Mesothelial cell of epicardium (in vitro differentiated cells): ENCODE measurements at regions not wholly inside any gene's neighbourhood (a gene's known extent, or its start where the extent isn't known, plus 50 kb on each side); places are given as distances from the start of the nearest gene placed in this dataset.

ENCODE experiments used
- DNase-seq, 2 experiments: peaks; one replicate each; pipeline ENCODE4 v3.0.0; 2021; ENCODE audit warnings: low spot score in 2 of 2; ENCODE audit not compliant: unreplicated experiment in 2 of 2
- H3K27ac Mint-ChIP-seq: 2 replicates; pipeline ENCODE4 v1.8.0; 2021; ENCODE audit warnings: mixed read lengths
- H3K27me3 Mint-ChIP-seq: 2 replicates; pipeline ENCODE4 v1.8.0; 2021; ENCODE audit warnings: low read depth, mixed read lengths
- H3K36me3 Mint-ChIP-seq: 2 replicates; pipeline ENCODE4 v1.8.0; 2021; ENCODE audit warnings: mixed read lengths
- H3K4me1 Mint-ChIP-seq: 2 replicates; pipeline ENCODE4 v1.8.0; 2021; ENCODE audit warnings: mixed read lengths
- H3K4me3 Mint-ChIP-seq: 2 replicates; pipeline ENCODE4 v1.8.0; 2021; ENCODE audit warnings: mild to moderate bottlenecking, moderate library complexity, mixed read lengths
- H3K9me3 Mint-ChIP-seq: 2 replicates; pipeline ENCODE4 v1.8.0; 2021; ENCODE audit warnings: mixed read lengths
- CTCF ChIP-seq: fragments of 200-600 bp; sonication (generic); IDR thresholded peaks from one replicate; pipeline ENCODE4 v1.5.0; 2021; ENCODE audit warnings: antibody characterized with exemption; ENCODE audit not compliant: unreplicated experiment

DNA sequence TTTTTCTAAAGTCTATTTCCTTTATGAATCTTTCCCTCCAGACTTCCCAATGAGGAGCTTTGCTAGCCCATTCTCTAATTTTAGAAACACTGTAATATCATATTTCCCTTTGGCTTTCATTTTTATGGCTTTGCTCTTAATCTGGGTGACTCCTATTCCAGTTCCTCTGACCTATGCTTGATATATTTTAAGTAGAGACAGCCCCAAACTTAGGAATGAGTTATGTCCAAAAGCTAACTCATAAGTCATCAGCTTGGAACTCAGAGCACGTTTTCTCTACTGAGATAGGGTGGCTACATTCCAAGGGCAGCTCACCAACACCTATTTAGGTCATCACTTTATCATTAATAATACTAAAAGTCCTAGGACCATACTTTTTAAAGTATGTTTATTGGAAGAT is 77.8 kb downstream of the OR13H1 start:
- H3K4me1 Mint-ChIP-seq = peaks cover 5% of the 10 kb centered on the region
- peaks cover 21% of the 10 kb centered on the region for H3K27me3 Mint-ChIP-seq
- no peak overlapping the region for H3K4me3 Mint-ChIP-seq
- no peaks in the 10 kb centered on the region for H3K36me3 Mint-ChIP-seq
- no peak for TF ChIP-seq CTCF
- peaks cover 3% of the 10 kb centered on the region for H3K9me3 Mint-ChIP-seq
- DNase-seq = no peak
- no peak overlapping the region for H3K27ac Mint-ChIP-seq

DNA sequence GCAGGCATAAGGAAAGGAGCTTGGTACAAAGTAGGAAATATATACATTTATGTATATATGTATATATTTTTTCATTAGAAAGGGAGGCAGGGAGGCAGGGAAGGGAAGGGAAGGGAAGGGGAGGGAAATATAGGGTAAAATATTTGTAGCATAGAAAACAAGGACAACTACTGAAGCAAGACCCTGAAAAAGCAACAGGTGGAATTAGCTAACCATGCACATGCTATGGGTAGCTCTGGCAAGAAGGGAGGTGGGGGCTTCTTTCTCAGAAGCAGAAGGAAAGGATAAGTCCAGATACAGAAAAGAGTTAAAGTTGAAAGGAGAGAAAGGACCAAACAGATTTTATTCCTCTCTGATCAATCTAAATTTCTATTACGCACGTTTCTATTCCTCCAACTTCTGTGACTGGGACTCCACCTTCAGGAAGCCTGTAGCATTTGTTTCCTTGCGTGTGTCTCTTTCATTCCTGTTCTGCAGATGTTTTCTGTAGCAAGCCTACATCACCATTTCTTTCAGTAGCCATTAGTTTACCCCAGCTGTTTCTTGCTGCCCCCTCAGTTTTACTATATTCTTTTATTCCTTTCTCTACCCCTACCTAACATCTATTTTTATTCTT is 82.9 kb downstream of the OR13H1 start:
- no peak overlapping the region for H3K27ac Mint-ChIP-seq
- H3K4me1 Mint-ChIP-seq = no peaks in the 10 kb centered on the region
- no peak for DNase-seq
- H3K27me3 Mint-ChIP-seq = peaks cover 39% of the 10 kb centered on the region
- TF ChIP-seq CTCF = peak; percentile 29
- no peaks in the 10 kb centered on the region for H3K9me3 Mint-ChIP-seq
- no peak overlapping the region for H3K4me3 Mint-ChIP-seq
- H3K36me3 Mint-ChIP-seq = no peaks in the 10 kb centered on the region

- Mint-ChIP-seq H3K27me3 (peaks cover 37% of the 10 kb centered on the region), H3K27ac (no peak overlapping the region), H3K36me3 (no peaks in the 10 kb centered on the region), H3K9me3 (no peaks in the 10 kb centered on the region), H3K4me1 (no peaks in the 10 kb centered on the region), H3K4me3 (no peak overlapping the region)
- DNase-seq = no peak
- TF ChIP-seq CTCF = no peak
These were observed 86.7 kb downstream of the OR13H1 start for GRCh38 chrX:131630534-131630933.

- no peaks in the 10 kb centered on the region for H3K36me3 Mint-ChIP-seq
- TF ChIP-seq CTCF = peak; percentile 73
- DNase-seq = peak; percentile 29 to 74
- H3K27ac Mint-ChIP-seq = no peak overlapping the region
- no peaks in the 10 kb centered on the region for H3K4me1 Mint-ChIP-seq
- no peak overlapping the region for H3K4me3 Mint-ChIP-seq
- H3K9me3 Mint-ChIP-seq = no peaks in the 10 kb centered on the region
- peaks cover 27% of the 10 kb centered on the region for H3K27me3 Mint-ChIP-seq
These were observed 89.5 kb downstream of the OR13H1 start for GRCh38 chrX:131633285-131633917.

- Mint-ChIP-seq H3K27me3 (peaks cover 28% of the 10 kb centered on the region), H3K4me1 (no peaks in the 10 kb centered on the region), H3K36me3 (no peaks in the 10 kb centered on the region), H3K9me3 (no peaks in the 10 kb centered on the region), H3K27ac (no peak overlapping the region), H3K4me3 (no peak overlapping the region)
- no peak for DNase-seq
- TF ChIP-seq CTCF = no peak
These were observed 91.0 kb downstream of the OR13H1 start for GRCh38 chrX:131634900-131635299.
